K562 (cell line): ENCODE measurements at regions not wholly inside any gene's neighbourhood (a gene's known extent, or its start where the extent isn't known, plus 50 kb on each side); places are given as distances from the start of the nearest gene placed in this dataset.

ENCODE experiments used
- ATAC-seq: fragments of 200-7000 bp; cut with Tn5 transposase; 3 replicates; pipeline ENCODE4 v1.9.1; 2020; ENCODE audit warnings: moderate library complexity
- BruUV-seq: library from RNA; stranded (reverse); fragments of 400-500 nt; replicated peaks from 2 replicates; lab custom pipeline; 2021; lab: Mats Ljungman, UMichigan
- CTCF ChIA-PET: fragments of 300-600 bp; formaldehyde crosslinking; extraction: SDS; loops from one replicate; lab custom pipeline; 2021; ENCODE audit warnings: low intra/inter-chr PET ratio; lab: Yijun Ruan, JAX
- POLR2A ChIA-PET: fragments of 300-600, 350-650 bp; sonication (Branson Sonifier 250); formaldehyde crosslinking; extraction: SDS; loops from one replicate; lab custom pipeline; 2021; ENCODE audit warnings: antibody characterized with exemption, inconsistent platforms; lab: Yijun Ruan, JAX
- DNase-seq, 4 experiments: peaks; one replicate each; pipeline versions ENCODE4 v3.0.0 to v3.0.0-alpha.2; 2011 to 2018; ENCODE audit warnings: low spot score in 3 of 4, mixed read lengths in 3 of 4; ENCODE audit errors: extremely low read depth in 1 of 4
- FAIRE-seq: peaks from 2 replicates; lab custom pipeline; 2011; peaks lifted over from hg19 to GRCh38; lab: Jason Lieb, UNC
- H2AFZ ChIP-seq: 2 replicates; pipeline ENCODE4 v1.6.0; 2011; ENCODE audit warnings: low read depth, low read length, control low read depth, inconsistent platforms
- H3K27ac ChIP-seq: fragments of 200-600 bp; 3 replicates; pipeline ENCODE4 v1.8.0; 2011; ENCODE audit warnings: low read depth, mild to moderate bottlenecking, control low read depth, inconsistent platforms, low read length, moderate library complexity, mixed read lengths; ENCODE audit errors: extremely low read depth
- H3K27me3 ChIP-seq, 2 experiments: fragments of 300-600 bp in 1 of 2; 2 replicates in 1 of 2; 3 replicates in 1 of 2; pipeline versions ENCODE4 v1.6.0 to v1.8.0; 2011; ENCODE audit warnings: inconsistent platforms in 2 of 2, low read length in 2 of 2, mild to moderate bottlenecking in 1 of 2, mixed read lengths in 1 of 2, moderate library complexity in 1 of 2; ENCODE audit not compliant: control insufficient read depth in 2 of 2, insufficient read depth in 2 of 2
- H3K36me3 ChIP-seq: fragments of 300-600 bp; 3 replicates; pipeline ENCODE4 v1.8.0; 2011; ENCODE audit warnings: mild to moderate bottlenecking, low read length, inconsistent platforms; ENCODE audit not compliant: control insufficient read depth, insufficient read depth
- H3K4me1 ChIP-seq, 2 experiments: fragments of 200-600 bp in 1 of 2; replicated peaks in 1 of 2; 2 replicates in 1 of 2; 3 replicates in 1 of 2; pipeline versions ENCODE4 v1.5.1 to v1.8.0; 2011; ENCODE audit warnings: inconsistent platforms in 2 of 2, low read length in 2 of 2, mild to moderate bottlenecking in 1 of 2, mixed read lengths in 1 of 2, moderate library complexity in 1 of 2; ENCODE audit not compliant: control insufficient read depth in 2 of 2, insufficient read depth in 2 of 2
- H3K4me2 ChIP-seq: 2 replicates; pipeline ENCODE4 v1.6.1; 2011; ENCODE audit warnings: low read length, control low read depth, inconsistent platforms, mixed read lengths; ENCODE audit not compliant: insufficient read depth
- H3K4me3 ChIP-seq: fragments of 200-600 bp; sonication (generic), shearing (Covaris generic); 2 replicates; pipeline ENCODE4 v1.5.1; 2016; ENCODE audit warnings: control low read depth, inconsistent platforms
- H3K79me2 ChIP-seq: fragments of 200-600 bp; 3 replicates; pipeline ENCODE4 v1.8.0; 2011; ENCODE audit warnings: low read length, inconsistent platforms; ENCODE audit not compliant: control insufficient read depth, insufficient read depth
- H3K9ac ChIP-seq, 2 experiments: 2 replicates each; pipeline versions ENCODE4 v1.6.0 to v1.6.1; 2011; ENCODE audit warnings: low read depth in 2 of 2, low read length in 2 of 2, control low read depth in 1 of 2, inconsistent platforms in 1 of 2, mild to moderate bottlenecking in 1 of 2, mixed read lengths in 1 of 2; ENCODE audit not compliant: insufficient read depth in 1 of 2
- H3K9me1 ChIP-seq: one replicate; pipeline ENCODE4 v1.6.0; 2011; ENCODE audit warnings: inconsistent platforms, mild to moderate bottlenecking, low read length, moderate library complexity; ENCODE audit not compliant: control insufficient read depth, insufficient read depth
- H3K9me3 ChIP-seq: replicated peaks from 2 replicates; pipeline ENCODE4 v1.5.1; 2011; ENCODE audit warnings: low read depth, low read length, inconsistent platforms; ENCODE audit not compliant: control insufficient read depth, insufficient read depth
- H4K20me1 ChIP-seq: replicated peaks from 2 replicates; pipeline ENCODE4 v1.6.1; 2011; ENCODE audit warnings: low read length, inconsistent platforms, mixed read lengths; ENCODE audit not compliant: control insufficient read depth, insufficient read depth
- ATF6 ChIP-seq: sonication (generic); formaldehyde crosslinking; IDR thresholded peaks from 2 replicates; pipeline ENCODE4 v1.4.0; 2020; ENCODE audit warnings: mild to moderate bottlenecking, missing genetic modification reagents
- BRF1 ChIP-seq: IDR thresholded peaks from 3 replicates; pipeline ENCODE4 v1.6.1; 2011; ENCODE audit warnings: borderline replicate concordance, mild to moderate bottlenecking; ENCODE audit not compliant: insufficient read length; ENCODE audit errors: extremely low read depth
- DDX20 ChIP-seq: fragments of 450-650 bp; IDR thresholded peaks from 2 replicates; pipeline ENCODE4 v1.6.1; 2016; ENCODE audit warnings: missing genetic modification characterization, low read depth, mild to moderate bottlenecking, missing compliant biosample characterization, moderate library complexity
- KAT7 ChIP-seq: sonication (generic); formaldehyde crosslinking; IDR thresholded peaks from 2 replicates; pipeline ENCODE4 v1.8.0; 2022; ENCODE audit warnings: missing genetic modification reagents, mild to moderate bottlenecking, borderline replicate concordance
- SIN3B ChIP-seq: fragments of 450-650 bp; IDR thresholded peaks from 2 replicates; pipeline ENCODE4 v1.6.1; 2017; ENCODE audit warnings: low read depth, mild to moderate bottlenecking, moderate library complexity
- TBL1XR1 ChIP-seq, 2 experiments: IDR thresholded peaks; 2 replicates each; pipeline ENCODE4 v1.6.1; 2012; ENCODE audit warnings: improper control_type of control experiment in 2 of 2, low read length in 2 of 2, mild to moderate bottlenecking in 1 of 2
- ZBTB1 ChIP-seq: sonication (generic); formaldehyde crosslinking; IDR thresholded peaks from 2 replicates; pipeline ENCODE4 v1.8.1; 2023; ENCODE audit warnings: missing genetic modification reagents, low read depth, mild to moderate bottlenecking, borderline replicate concordance
- ZNF407 ChIP-seq: fragments of 450-650 bp; IDR thresholded peaks from 2 replicates; pipeline ENCODE4 v1.6.1; 2016; ENCODE audit warnings: low read depth
- WGBS: fragments of 100-300 bp; shearing (Covaris generic); methylation state at CpG from one replicate; pipeline ENCODE4 v1.1.6; 2016; ENCODE audit warnings: low coverage, mixed read lengths; ENCODE audit not compliant: insufficient coverage; ENCODE audit errors: missing lambda C conversion rate; 5-methylcytosine and 5-hydroxymethylcytosine counted together
- in situ Hi-C: fragments of 300-500 bp; cut with MboI; formaldehyde crosslinking; loops from 4 replicates; pipeline ENCODE4 v1.15.0; 2018; ENCODE audit warnings: inconsistent platforms, mixed read lengths
- intact Hi-C: fragments of 100-400 bp; cut with micrococcal nuclease; formaldehyde crosslinking; loops from 2 replicates; pipeline ENCODE4 v1.14.2; 2022
- TF ChIP-seq, protein P1 (sequence below): fragments of 250-450 bp; sonication (Bioruptor Pico); IDR thresholded peaks from 2 replicates; pipeline ENCODE4 v1.8.0; 2021; ENCODE audit warnings: moderate library complexity, mild to moderate bottlenecking, inconsistent platforms

- Histone ChIP-seq H3K4me1 (no peaks in the 10 kb centered on the region), H2AFZ (no peak overlapping the region), H3K27me3 (no peaks in the 10 kb centered on the region; a peak in 1 of 5 replicates), H3K9me3 (no peaks in the 10 kb centered on the region), H3K4me3 (no peak overlapping the region), H3K79me2 (no peaks in the 10 kb centered on the region), H3K9ac (no peak overlapping the region), H3K9me1 (no peaks in the 10 kb centered on the region), H3K4me2 (no peak overlapping the region), H4K20me1 (no peaks in the 10 kb centered on the region), H3K27ac (no peak overlapping the region), H3K36me3 (no peaks in the 10 kb centered on the region)
- DNase-seq, result no peak
- ChIA-PET CTCF (no interaction called here), POLR2A (no interaction called here)
- ATAC-seq, result no peak
- intact Hi-C loops, result no loop called here
- in situ Hi-C loops, result no loop called here
- WGBS, result 0% methylated on average over 4 of the region's 4 CpGs
- no peak for FAIRE-seq
- no TSS peak for BruUV-seq
- no peak for TF ChIP-seq SIN3B
- no peak for TF ChIP-seq DDX20 (tag)
- no peak for TF ChIP-seq TBL1XR1 (IDR thresholded peaks at IDR 0.05; ENCODE audit: low read length in 2 of 2)
- no peak for TF ChIP-seq ZBTB1 (CRISPR knock-in tag)
- no peak for TF ChIP-seq KAT7 (CRISPR knock-in tag)
- TF ChIP-seq BRF1, result no peak
- no peak for TF ChIP-seq ATF6 (CRISPR knock-in tag)
- TF ChIP-seq, protein P1, sequence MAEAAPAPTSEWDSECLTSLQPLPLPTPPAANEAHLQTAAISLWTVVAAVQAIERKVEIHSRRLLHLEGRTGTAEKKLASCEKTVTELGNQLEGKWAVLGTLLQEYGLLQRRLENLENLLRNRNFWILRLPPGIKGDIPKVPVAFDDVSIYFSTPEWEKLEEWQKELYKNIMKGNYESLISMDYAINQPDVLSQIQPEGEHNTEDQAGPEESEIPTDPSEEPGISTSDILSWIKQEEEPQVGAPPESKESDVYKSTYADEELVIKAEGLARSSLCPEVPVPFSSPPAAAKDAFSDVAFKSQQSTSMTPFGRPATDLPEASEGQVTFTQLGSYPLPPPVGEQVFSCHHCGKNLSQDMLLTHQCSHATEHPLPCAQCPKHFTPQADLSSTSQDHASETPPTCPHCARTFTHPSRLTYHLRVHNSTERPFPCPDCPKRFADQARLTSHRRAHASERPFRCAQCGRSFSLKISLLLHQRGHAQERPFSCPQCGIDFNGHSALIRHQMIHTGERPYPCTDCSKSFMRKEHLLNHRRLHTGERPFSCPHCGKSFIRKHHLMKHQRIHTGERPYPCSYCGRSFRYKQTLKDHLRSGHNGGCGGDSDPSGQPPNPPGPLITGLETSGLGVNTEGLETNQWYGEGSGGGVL (CRISPR knock-in tag), result no peak
- no peak for TF ChIP-seq ZNF407
Measured at GRCh38 chr1:88454781-88455180, 229.3 kb upstream of the PKN2 start.
